MCF 10A (cell line): ENCODE measurements at regions not wholly inside any gene's neighbourhood (a gene's known extent, or its start where the extent isn't known, plus 50 kb on each side); places are given as distances from the start of the nearest gene placed in this dataset.

ENCODE experiments used
- BruUV-seq: library from RNA; stranded (reverse); fragments of 400-500 nt; replicated peaks from 2 replicates; lab custom pipeline; 2021; lab: Mats Ljungman, UMichigan
- CTCF ChIA-PET: fragments of 300-600 bp; sonication (Branson Sonifier 250); formaldehyde crosslinking; extraction: SDS; loops from one replicate; lab custom pipeline; 2021; ENCODE audit warnings: antibody characterized with exemption, inconsistent platforms; lab: Yijun Ruan, JAX
- POLR2A ChIA-PET: fragments of 300-600, 350-650 bp; sonication (Branson Sonifier 250); formaldehyde crosslinking; extraction: SDS; loops from one replicate; lab custom pipeline; 2020; ENCODE audit warnings: antibody characterized with exemption, inconsistent platforms; lab: Yijun Ruan, JAX
- DNase-seq: peaks from one replicate; pipeline ENCODE4 v3.0.0-alpha.2; 2018; ENCODE audit not compliant: unreplicated experiment
- H3K27ac Mint-ChIP-seq: one replicate; pipeline ENCODE4 v1.8.0; 2022; ENCODE audit warnings: mild to moderate bottlenecking, low read depth, mixed read lengths; ENCODE audit not compliant: unreplicated experiment
- H3K27me3 Mint-ChIP-seq: one replicate; pipeline ENCODE4 v1.8.0; 2022; ENCODE audit warnings: mixed read lengths; ENCODE audit not compliant: insufficient read depth, unreplicated experiment
- H3K36me3 Mint-ChIP-seq: one replicate; pipeline ENCODE4 v1.8.0; 2022; ENCODE audit warnings: mild to moderate bottlenecking, moderate library complexity, mixed read lengths; ENCODE audit not compliant: insufficient read depth, unreplicated experiment
- H3K4me1 Mint-ChIP-seq: one replicate; pipeline ENCODE4 v1.8.0; 2022; ENCODE audit warnings: mixed read lengths; ENCODE audit not compliant: insufficient read depth, unreplicated experiment
- H3K4me3 Mint-ChIP-seq: one replicate; pipeline ENCODE4 v1.8.0; 2022; ENCODE audit warnings: mild to moderate bottlenecking, moderate library complexity, mixed read lengths; ENCODE audit not compliant: unreplicated experiment
- H3K9me3 Mint-ChIP-seq: one replicate; pipeline ENCODE4 v1.8.0; 2022; ENCODE audit warnings: mixed read lengths; ENCODE audit not compliant: unreplicated experiment
- CTCF ChIP-seq: fragments of 200-600 bp; IDR thresholded peaks from one replicate; pipeline ENCODE4 v1.8.0; 2022; ENCODE audit warnings: antibody characterized with exemption, mild to moderate bottlenecking; ENCODE audit not compliant: unreplicated experiment
- intact Hi-C: fragments of 100-400 bp; cut with micrococcal nuclease; formaldehyde crosslinking; loops from 2 replicates; pipeline ENCODE4 v1.14.1; 2022

DNA sequence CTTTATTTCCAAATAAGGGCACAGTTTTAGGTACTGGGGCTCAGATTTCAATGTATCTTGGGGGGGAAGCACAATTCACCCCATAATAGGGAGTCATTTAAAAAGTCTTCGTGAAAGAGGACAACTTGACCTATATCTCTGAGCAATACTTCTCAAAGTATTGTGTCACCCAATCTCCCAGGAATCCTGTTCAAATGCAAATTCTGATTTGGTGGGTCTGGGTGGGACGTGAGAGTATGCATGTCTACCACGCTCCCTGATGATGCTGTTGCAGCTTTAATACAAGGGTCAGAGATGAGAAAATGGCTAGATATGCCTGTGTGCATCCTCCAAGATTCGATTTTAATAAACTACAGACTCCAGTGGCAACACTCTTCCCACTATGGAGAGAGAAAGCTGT, 514.8 kb downstream of the BCOR start:
- Mint-ChIP-seq H3K4me1 (no peaks in the 10 kb centered on the region), H3K27me3 (peaks cover 37% of the 10 kb centered on the region), H3K27ac (no peak overlapping the region), H3K36me3 (no peaks in the 10 kb centered on the region), H3K9me3 (no peaks in the 10 kb centered on the region), H3K4me3 (no peak overlapping the region)
- POLR2A ChIA-PET = no interaction called here
- BruUV-seq = no TSS peak
- DNase-seq = no peak
- no peak for TF ChIP-seq CTCF
- intact Hi-C loops = no loop called here
- CTCF ChIA-PET = interaction anchor here (0.6 kb wide), 1 partner anchor 870 kb away, joined by 3 read pairs; no protein-coding TSS in a partner anchor

- Mint-ChIP-seq H3K4me1 (no peaks in the 10 kb centered on the region), H3K36me3 (no peaks in the 10 kb centered on the region), H3K27me3 (peaks cover 37% of the 10 kb centered on the region), H3K27ac (no peak overlapping the region), H3K4me3 (no peak overlapping the region), H3K9me3 (no peaks in the 10 kb centered on the region)
- POLR2A ChIA-PET = no interaction called here
- no peak for TF ChIP-seq CTCF
- intact Hi-C loops = no loop called here
- CTCF ChIA-PET = no interaction called here
- BruUV-seq = no TSS peak
- no peak for DNase-seq
Measured at GRCh38 chrX:39585808-39586207, 511.9 kb downstream of the BCOR start.

- TF ChIP-seq CTCF = no peak
- intact Hi-C loops = no loop called here
- no peak overlapping the region for H3K4me3 Mint-ChIP-seq
- no peak for DNase-seq
- H3K9me3 Mint-ChIP-seq = no peaks in the 10 kb centered on the region
- H3K36me3 Mint-ChIP-seq = no peaks in the 10 kb centered on the region
- H3K4me1 Mint-ChIP-seq = no peaks in the 10 kb centered on the region
- no peak overlapping the region for H3K27ac Mint-ChIP-seq
- peaks cover 37% of the 10 kb centered on the region for H3K27me3 Mint-ChIP-seq
- ChIA-PET POLR2A (no interaction called here), CTCF (no interaction called here)
- BruUV-seq = no TSS peak
Measured at GRCh38 chrX:39586359-39586758, 511.4 kb downstream of the BCOR start.

DNA sequence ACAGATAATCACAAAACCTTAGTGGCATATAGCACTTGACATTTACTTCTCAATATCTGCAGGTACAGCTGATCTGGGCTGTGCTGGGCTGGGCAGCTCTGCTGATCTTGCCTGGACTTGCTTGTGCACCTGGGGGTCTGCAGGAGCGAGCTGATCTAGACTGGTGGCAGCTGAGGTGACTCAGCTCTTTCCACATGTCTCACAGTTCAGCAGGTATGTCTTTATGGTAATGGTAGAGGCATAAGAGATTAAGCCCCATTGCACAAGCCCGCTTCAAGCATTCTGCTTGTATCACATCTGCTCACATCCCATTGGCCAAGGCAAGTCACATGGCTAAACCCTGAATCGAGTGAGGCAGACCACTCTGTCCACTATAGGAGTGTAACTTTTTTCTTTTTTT, 506.7 kb downstream of the BCOR start:
- no peak overlapping the region for H3K27ac Mint-ChIP-seq
- no peaks in the 10 kb centered on the region for H3K4me1 Mint-ChIP-seq
- H3K27me3 Mint-ChIP-seq = peaks cover 45% of the 10 kb centered on the region
- no peaks in the 10 kb centered on the region for H3K9me3 Mint-ChIP-seq
- intact Hi-C loops = no loop called here
- TF ChIP-seq CTCF = no peak
- ChIA-PET POLR2A (no interaction called here), CTCF (no interaction called here)
- no peaks in the 10 kb centered on the region for H3K36me3 Mint-ChIP-seq
- H3K4me3 Mint-ChIP-seq = no peak overlapping the region
- DNase-seq = peak; percentile 5
- no TSS peak for BruUV-seq
